NCI-H226 (cell line): ENCODE measurements at regions not wholly inside any gene's neighbourhood (a gene's known extent, or its start where the extent isn't known, plus 50 kb on each side); places are given as distances from the start of the nearest gene placed in this dataset.
"Not testable (repeated sequence)": the region's sequence is repeated elsewhere in the genome, so short reads cannot be mapped to it uniquely, and the experiment has no call there.

Source experiments
- DNase-seq: peaks from one replicate; pipeline ENCODE4 v3.0.0-alpha.2; 2015

- DNase-seq = not testable (repeated sequence)
Measured at GRCh38 chrX:3881255-3881895, 167.9 kb upstream of the PRKX start.

DNA sequence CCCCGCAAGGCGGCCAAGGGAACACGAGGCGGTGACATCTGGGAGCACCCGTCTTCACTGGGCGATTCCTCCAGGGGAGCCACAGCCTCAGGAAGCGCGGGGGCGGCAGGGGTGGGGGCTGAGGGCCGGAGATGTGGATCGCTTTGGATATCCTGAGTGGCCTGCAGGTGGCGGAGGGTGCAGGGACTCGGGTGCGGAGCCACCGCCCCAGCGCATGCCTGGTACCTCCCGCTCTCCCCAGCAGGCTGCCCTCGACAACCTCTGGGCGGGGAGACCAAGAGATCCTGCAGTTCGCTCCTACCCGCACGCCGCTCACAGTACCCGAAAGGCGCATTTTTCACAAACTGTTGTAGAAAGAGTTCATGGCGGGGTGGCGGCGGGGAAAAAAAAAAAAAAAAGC is 162.9 kb upstream of the PRKX start:
- DNase-seq = not testable (repeated sequence)

DNA sequence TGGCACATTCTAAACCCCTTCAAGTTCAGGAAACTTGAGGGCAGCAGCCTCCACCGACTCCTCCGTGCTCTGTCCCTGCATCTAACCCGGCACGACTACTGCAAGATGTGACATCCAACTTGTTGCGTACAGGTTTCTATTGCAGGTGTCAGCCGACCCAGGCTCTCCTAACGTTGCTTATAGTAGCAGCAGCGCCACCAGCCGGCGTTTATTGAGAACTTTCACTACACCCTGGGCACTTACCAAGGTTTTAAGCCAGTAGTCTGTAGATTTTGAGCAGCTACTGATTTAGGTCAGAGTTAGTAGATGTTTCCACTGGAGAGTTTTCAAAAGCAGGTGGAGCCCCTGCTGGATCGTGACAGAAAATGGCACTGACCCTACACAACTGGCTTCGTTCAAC is 162.2 kb upstream of the PRKX start:
- DNase-seq = not testable (repeated sequence)

GRCh38 chrX:3872226-3872879 is 158.9 kb upstream of the PRKX start:
- not testable (repeated sequence) for DNase-seq

DNA sequence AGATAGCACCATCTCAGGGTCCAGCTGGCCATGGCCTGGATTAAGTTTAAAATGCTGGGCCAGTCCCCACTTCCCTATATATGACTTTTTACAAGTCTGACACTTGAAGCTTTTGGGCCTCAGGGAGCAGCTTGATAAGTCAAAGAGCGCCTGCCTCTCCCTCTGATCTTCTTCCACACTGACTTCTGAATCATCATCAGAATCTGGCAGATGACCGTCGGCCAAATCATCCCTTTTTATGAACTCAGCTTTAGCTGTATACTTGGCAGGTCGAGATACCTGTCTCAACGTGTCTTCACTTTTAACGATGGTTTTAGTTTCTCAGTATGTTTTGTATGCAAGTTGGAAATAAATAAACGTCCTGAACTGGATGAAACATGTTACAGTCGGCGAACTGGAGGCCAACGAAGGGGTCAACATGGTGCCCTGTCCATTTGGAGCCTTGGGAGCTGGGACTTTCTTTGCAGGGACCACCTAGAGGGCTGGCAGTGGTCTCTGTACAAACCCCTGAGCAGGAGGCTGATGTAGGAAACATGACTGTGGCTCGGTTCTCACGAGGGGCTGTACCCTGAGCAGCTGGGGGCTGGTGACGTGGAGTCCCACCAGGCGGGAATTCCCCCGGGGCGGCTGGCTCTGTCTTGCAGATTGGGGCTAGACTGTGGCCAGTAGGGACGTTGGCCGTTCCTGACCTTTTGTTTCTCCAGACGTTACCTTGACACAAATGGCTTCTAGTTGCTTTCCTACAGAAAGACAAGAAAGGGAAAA is 153.8 kb upstream of the PRKX start:
- DNase-seq = not testable (repeated sequence)

DNA sequence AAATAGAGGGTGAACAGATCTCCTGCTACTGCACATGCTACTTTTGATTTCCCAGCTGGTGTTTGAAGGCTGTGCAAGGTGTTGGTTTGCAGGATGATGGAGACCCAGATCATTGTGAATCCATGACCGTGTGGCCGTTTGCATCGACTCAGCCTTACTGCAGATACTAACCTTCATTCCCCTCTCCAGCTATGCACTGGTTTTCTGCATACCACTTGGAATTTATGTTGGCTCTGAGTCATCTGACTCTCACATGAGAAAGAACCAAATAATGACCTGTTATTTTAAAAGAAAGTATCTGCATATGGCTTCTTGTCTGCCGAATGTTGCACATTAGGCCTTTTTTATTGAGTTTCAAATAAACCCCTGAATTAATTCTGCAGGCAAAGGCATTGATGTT is 144.9 kb upstream of the PRKX start:
- DNase-seq = not testable (repeated sequence)

- DNase-seq = not testable (repeated sequence)
Measured at GRCh38 chrX:3843522-3844145, 130.2 kb upstream of the PRKX start.

DNA sequence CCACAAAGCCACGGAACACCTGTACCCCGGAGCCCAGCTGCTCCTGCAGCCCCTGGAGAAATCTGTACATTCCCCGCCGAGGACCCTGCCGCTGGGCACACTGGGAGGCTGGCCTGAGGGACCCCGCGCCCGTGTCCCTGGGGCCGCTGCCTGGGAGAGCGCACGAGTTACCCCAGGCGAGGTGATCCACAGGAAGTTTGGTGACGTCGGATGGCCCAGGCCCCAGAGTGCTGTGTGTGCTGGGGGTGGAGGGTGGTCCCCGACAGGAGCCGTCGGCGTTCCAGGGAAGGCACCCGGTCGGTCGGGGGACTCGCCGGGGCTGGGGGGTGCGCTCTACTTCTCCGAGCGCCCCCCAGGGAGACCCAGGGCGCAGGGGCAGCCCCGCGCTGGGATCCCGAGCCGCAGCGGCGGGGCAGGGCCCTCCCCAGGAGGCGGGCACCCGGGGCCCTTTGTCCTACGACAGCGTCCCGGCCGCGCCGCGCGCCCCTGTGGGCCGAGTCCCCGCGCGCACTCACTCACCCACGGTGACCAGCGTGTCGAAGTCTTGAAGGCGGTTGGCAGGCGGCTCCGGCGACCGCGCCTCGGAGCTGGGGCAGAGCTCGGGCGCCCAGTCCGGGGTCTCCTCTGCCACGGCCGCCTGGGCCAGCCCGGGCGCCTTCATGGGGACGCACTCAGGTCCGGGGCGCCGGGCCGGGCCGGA is 129.5 kb upstream of the PRKX start:
- DNase-seq = not testable (repeated sequence)

- DNase-seq = not testable (repeated sequence)
Measured at GRCh38 chrX:3838754-3839153, 125.3 kb upstream of the PRKX start.

DNA sequence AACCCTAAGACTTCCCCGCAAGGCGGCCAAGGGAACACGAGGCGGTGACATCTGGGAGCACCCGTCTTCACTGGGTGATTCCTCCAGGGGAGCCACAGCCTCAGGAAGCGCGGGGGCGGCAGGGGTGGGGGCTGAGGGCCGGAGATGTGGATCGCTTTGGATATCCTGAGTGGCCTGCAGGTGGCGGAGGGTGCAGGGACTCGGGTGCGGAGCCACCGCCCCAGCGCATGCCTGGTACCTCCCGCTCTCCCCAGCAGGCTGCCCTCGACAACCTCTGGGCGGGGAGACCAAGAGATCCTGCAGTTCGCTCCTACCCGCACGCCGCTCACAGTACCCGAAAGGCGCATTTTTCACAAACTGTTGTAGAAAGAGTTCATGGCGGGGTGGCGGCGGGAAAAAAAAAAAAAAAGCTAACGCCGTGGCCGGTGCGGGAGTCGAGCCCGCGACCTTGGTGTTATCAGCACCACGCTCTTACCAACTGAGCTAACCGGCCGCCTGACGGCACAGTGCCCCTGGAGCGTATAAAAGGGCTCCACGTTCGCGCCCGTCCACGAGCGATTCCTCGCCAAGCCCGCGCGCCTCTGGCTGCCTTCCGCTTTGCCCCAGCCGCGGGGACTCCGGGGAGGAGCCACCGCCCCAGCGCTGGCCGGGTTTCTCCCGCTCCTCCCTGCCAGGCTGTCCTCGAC is 124.7 kb upstream of the PRKX start:
- DNase-seq = not testable (repeated sequence)

- DNase-seq = not testable (repeated sequence)
Measured at GRCh38 chrX:3837211-3837610, 123.8 kb upstream of the PRKX start.

- DNase-seq = not testable (repeated sequence)
Measured at GRCh38 chrX:3833761-3834542, 120.5 kb upstream of the PRKX start.

- not testable (repeated sequence) for DNase-seq
Measured at GRCh38 chrX:3830020-3830419, 116.6 kb upstream of the PRKX start.

GRCh38 chrX:3829041-3829531 is 115.6 kb upstream of the PRKX start:
- DNase-seq = not testable (repeated sequence)

GRCh38 chrX:3828378-3829040 is 115.1 kb upstream of the PRKX start:
- DNase-seq = not testable (repeated sequence)

- DNase-seq = not testable (repeated sequence)
Measured at GRCh38 chrX:3824008-3824407, 110.6 kb upstream of the PRKX start.

- DNase-seq = peak; percentile 58
Measured at GRCh38 chrX:3820167-3820566, 106.7 kb upstream of the PRKX start.

DNA sequence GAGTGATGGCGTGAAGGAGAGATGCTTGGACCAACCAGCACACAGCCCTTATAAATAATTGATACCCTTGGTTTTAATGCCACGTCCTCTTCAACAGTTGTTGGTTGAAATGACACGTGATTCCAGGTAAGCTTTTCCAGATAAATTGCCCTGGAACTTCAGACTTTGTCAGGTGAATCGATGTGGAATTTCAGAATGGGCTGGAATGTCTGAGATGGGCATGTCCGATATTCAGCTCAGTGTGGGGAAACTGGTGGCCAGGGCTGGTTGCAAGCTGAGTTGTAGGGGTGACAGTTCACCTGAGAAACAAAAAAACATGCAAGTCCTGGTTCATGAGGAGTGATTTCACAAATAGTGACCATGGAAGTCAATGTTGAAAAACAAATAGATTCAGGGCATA is 104.0 kb upstream of the PRKX start:
- not testable (repeated sequence) for DNase-seq

DNA sequence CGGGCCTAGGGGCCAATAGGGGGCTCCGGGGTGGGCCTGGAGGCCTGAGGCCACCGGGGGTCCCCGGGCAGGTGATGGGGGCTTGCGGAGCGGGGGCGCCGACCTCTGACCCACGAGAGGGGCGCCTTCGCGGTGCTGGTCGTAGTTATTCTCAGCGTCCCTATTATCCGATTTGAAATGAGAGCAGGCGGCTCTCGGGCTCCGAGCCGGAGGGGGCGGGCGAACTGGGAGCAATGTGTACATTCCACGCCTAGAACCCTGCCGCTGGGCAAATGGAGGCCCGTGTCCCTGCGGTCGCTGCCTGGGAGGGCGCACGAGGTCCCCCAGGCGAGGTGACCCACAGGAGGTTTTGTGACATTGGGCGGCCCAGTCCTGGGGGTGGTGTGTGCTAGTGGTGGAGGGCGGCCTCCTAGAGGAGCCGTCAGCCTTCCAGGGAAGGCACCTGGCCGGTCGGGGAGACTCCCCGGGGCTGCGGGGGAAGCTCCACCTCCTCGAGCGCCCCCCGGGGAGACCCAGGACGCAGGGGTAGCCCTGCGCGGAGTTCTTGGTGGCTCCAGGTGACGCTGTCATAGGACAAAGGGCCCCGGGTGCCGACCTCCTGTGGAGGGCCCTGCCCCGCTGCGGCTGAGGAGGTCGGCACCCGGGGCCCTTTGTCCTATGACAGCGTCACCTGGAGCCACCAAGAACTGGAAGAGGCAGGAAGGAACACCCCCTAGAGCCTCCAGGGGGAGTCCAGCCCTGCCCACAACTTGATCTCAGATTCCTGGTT is 102.6 kb upstream of the PRKX start:
- no peak for DNase-seq
